ENCODE measurements at regions not wholly inside any gene's neighbourhood (a gene's known extent, or its start where the extent isn't known, plus 50 kb on each side); places are given as distances from the start of the nearest gene placed in this dataset.
"Not testable (repeated sequence)": the region's sequence is repeated elsewhere in the genome, so short reads cannot be mapped to it uniquely, and the experiment has no call there.

DNA sequence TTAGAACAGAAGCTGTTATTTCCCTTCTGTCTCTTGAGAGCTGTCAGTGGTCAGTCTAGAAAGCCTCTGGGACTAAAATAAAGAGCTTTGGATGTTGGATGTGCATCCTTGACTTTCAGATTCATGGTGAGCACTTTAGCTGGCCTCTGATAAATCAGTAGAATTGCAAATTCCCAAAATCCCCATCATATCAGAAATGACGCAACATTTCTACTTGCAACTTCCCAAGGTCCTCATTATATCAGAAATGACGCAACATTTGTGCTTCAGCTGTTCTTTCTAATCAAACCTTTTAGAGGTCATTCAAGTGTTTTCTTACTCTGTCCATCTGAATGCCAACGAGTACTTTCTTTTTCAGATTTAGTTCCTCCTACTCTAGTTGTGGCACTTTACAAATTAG is 167.3 kb upstream of the MOCS2 start:
- DNase-seq: no peak

DNA sequence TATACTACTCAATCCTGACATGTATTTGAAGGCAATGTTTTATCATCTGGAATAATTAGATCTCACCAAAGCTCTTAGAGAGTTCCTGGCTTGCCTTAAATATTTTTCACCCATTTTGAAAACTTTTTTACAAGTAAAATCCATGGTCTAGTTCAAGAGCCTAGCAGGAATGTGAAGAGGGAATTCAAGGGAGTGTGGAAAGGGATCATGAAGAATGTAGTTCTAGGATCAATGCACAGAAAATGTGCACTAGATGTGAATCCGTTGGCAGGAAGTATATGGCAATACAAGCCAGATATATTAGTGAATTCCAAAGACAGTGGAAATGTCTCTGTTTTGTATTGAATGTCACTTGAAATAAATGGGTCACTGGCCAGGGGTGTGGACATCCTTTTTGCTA is 167.9 kb upstream of the MOCS2 start:
- DNase-seq: no peak

DNA sequence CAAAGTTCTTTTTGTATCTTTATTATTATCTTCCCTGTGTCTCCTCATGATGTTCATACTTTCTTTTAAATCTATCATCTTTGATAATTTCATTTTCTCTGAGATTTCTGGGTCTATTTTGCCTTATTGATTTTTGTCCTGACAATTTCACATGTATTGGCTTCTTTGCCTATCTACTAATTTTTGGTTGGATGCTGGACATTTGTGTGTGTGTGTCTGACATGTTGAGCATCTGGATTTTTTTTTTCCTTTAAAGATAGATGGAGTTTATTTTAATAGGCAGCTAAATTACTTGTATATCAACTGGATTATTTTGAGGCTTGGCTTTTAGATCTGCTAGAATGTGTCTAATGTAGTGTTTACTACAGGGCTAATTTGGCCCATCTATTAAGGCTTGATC is 178.0 kb upstream of the MOCS2 start:
- no peak for DNase-seq

DNA sequence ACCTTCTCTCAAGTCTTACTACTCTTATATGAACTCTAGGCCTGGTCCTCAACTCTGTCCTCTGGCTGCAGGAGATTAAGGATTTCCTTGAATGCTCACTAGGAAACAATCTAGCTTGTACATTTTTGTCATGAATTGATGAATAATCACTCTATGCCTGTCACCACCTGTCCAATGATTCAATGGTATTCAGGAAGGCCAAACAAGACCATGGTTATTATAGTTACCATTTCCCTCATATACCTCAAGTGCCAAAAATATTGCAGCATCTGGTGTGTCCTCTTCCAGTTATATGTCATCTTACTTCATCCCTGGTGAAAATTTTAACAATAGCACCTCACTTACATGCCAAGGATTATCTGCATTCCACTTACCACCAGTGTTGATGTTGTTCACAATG is 179.0 kb upstream of the MOCS2 start:
- DNase-seq: no peak

DNA sequence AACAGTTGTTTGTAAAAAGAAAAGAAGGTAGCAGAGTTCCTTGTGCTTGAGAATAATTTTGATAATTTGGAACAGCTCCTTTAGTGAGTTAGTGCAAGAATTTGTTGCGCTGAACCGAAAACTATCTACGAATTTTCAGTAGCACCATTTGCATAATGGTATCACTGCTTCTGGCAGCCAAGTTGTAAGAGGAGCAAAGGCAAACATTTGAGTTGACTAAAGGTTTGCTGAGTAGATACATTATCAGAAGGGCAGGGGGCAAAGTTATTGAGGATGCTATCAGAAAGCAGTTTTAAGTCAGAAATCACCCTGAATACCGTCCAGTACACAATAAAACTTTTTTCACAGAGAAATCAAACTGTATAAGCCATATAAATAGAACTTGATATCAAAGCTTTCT is 181.5 kb upstream of the MOCS2 start:
- DNase-seq: no peak

DNA sequence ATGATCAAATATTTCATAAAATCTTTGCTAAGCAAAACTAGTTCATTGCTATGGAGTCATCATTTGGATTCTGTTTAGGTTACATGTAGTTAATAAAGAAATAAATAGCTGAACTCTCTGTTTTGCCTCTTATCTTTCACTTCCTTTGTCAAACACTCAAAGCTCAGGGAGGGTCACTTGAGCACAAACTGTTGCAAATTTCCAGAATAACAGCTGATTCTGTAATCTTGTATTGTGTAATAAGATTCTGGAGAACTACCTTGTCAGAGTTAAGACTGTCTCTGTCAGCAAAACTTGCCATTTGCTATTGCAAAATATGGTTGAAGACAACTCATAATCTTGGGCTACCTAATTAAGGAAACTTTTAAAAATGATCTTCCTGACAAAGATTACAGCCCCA is 182.0 kb upstream of the MOCS2 start:
- no peak for DNase-seq

DNA sequence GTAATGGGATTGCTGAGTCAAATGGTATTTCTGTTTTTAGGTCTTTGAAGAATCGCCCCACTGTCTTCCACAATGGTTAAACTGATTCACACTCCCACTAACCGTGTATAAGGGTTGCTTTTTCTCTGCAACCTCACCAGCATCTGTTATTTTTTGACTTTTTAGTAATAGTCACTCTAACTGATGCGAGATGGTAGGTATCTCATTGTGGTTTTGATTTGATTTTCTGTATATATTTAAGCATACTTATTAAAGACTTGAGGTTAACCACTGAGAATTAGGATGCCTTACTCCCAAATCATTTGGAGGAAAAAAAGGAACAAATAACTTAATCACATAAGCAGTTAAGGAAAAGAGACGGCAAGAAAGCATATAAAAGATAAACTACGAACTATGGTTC is 181.6 kb upstream of the FST start:
- DNase-seq: no peak

DNA sequence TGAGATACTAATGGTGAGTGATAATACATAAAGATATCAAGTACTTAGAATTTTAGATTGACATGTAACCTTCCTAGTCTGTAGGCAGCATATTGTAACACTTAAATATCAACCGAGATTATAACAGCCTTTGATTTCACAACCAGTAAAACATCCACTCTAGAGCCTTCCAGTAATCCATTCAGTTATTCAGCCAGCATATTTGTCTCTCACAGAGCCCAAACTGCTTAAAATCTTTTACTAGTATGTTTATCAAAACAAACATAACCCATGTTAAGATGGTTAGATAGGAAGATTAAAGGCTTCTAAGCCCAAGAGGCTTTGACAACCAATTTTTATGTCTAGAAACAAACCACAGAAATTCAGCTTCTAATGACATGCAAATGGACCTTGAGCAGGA is 177.9 kb upstream of the FST start:
- DNase-seq: no peak

DNA sequence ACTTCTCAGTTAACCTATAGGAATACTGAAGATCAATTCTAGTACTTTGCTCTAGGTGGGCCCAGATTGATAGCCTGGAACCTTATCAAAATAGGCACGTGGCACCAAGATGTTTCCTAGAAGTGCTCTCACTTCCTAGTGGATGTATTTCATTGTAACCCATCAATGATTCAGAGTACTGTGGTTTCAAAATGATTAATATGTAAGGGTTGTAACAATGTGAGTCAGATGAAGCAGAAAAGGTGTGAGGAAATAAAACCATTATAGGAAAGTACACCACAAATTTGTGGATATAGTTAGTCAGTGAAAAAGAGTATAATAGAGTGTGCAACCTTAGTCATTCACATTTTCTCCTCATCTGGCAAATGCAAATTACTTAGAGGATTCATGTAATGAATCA is 177.3 kb upstream of the FST start:
- DNase-seq: no peak

DNA sequence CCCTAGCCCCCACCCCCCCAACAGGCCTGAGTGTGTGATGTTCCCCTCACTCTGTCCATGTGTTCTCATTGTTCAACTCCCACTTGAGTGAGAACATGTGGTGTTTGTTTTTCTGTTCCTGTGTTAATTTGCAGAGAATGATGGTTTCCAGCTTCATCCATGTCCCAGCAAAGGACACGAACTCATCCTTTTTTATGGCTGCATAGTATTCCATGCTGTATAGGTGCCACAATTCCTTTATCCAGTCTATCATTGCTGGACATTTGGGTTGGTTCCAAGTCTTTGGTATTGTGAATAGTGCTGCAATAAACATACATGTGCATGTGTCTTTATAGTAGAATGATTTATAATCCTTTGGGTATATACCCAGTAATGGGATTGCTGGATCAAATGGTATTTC is 175.1 kb upstream of the FST start:
- DNase-seq: not testable (repeated sequence)

DNA sequence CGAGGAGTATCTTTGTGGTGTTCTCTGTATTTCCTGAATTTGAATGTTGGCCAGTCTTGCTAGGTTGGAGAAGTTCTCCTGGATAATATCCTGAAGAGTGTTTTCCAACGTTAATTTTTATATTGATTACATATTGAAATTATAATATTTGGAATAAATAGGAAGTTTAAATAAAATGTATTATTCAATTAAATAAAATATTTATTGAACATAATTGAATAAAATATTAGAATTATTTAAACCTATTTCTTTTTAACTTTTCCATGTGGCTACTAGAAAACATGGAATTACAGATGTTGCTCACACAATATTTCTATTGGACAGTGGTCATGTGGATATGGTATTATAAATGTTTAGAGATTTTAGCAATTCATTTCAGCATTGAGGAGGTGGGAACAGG is 170.8 kb upstream of the FST start:
- DNase-seq: no peak

DNA sequence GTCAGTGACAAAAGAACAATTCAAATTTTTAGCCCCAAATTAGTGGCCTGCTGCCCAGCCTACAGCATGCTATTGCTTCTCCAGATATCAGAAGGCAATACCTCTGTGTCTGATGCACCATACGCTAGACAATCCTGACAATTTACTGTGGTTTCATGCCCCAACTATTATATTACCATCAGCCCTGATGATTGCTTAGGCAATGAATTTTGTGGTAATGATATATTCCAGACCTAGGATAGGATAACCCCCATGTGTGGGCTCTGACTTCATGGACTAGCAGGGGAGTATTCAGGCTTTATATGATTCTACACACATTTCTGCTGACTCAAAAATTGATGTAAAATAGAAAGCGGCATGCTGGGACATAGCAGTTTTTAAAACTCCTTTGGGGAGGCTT is 168.7 kb upstream of the FST start:
- no peak for DNase-seq

DNA sequence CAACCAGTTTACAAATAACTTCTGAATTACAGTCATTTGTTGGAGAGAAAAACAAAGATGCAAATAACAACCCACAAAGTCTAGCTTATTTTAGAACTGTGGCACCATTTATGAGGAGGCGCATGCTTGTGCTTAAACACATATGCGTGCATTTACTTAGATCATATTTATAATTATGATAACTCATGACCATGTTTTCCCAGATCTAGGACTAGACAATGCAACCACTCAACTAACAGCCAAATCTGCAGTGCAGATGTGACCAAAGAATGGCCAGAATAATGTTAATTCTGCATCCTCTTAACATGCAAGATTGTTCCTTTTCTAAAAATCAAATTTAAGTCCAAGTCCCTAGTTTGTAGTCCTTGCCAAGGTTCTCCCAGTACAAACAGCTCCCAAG is 167.3 kb upstream of the FST start:
- no peak for DNase-seq

DNA sequence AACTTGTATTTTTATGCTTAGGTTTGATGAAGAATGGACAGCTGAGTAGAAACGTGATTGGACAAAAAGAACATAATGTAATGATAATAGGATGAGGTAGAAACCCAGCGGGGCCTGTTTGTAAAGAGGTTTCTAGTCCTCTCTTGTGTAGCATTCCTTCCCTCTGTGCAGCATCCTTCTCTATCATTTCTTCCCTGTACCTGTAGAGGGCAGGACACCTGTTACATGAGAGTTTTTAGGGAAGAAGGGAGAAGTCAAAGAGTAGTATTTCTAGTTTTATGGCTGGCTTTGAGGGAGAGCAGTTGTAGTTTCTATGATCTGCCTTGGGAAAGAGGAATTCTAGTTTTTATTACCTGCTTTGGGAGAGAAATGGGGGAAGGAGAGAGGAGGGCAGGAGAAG is 162.1 kb upstream of the FST start:
- DNase-seq: no peak

DNA sequence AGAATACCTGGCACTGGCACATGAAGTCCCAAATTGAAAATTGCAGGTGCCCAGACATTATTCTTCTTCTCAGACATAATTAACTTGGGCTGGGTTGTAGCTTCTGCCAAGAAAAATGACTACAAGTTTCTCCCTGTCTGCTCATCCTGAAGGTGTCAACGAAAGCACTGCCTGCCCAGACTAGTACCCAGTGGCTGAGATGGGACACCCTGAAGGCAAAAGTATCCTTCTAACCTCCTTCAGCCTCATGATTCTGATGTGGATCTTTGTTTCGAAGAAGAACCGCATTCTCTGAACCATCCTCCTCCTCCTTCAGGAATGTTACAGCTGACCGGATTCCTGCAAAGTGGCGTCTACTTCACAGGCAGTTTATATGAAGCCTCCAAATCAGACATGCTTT is 161.1 kb upstream of the FST start:
- no peak for DNase-seq

DNA sequence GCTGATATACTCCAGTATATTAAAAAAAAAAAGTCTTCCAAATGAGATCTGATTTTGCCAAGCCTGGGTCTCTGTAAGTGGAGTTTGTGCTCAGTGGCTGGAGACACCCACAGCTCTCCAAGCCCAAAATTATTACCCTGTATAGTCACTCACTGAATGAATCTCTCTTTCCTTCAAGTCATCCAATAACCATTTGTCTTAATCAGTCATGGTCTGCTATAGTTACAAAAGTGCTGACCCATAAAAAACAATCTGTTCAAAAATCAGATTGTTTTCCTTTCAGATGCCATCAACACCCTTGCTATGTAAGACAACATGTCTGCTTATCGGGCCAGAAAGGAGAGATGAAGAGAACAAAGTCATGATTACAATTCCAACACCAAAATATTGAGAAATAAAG is 159.4 kb upstream of the FST start:
- no peak for DNase-seq

DNA sequence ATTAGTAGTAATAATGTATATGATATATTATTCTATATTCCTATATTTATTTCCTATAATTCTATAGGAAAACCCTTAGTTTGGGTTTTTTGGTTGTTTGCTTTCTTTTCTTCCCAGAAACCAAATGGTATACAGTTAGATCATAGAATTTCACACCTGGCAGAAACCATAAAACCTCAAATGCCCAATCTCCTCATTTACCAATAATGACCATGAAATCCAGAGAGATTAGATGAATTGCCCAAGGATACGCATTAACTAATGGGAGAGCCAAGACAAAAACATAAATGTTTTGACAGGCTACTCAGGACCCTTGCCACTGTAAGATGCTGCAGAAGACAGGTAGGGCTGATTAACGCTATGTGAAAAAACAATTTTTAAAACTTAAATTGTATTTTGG is 158.7 kb upstream of the FST start:
- DNase-seq: no peak

DNA sequence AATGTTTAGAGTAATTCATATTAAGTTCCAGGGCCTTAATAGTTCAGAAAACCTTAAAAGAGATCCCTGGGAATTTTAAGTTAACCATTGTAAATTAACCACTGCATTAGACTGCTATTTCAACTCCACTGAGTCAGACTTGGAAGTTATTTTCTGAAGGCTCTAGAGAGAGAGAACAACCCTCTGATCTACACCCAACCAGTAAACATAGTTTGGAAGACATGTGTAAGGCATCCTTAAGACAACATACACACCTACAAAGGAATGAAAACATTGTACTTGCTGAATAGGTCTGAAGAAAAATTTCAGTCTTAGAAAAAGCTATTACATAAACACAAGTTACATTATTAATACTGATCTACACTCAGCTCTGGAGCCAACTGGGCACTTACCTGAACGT is 158.2 kb upstream of the FST start:
- no peak for DNase-seq

DNA sequence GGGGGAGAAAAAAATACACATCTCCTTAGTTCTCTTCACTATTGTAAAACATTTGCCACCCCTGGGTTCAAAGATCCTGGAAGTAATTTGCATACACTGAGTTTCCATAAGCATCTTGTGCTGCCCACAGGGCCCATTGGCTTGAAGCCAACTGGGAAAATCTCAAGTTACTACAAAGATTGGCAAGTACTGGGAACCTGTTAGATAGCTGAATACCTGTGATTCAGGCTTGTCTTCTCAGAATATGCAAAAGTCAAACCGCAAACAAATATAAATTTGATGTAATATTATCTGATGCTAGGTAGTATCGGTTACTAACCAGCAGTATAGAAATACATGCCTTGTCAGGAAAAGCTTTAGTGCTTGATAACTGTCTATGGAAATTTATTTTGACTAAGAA is 156.9 kb upstream of the FST start:
- no peak for DNase-seq

DNA sequence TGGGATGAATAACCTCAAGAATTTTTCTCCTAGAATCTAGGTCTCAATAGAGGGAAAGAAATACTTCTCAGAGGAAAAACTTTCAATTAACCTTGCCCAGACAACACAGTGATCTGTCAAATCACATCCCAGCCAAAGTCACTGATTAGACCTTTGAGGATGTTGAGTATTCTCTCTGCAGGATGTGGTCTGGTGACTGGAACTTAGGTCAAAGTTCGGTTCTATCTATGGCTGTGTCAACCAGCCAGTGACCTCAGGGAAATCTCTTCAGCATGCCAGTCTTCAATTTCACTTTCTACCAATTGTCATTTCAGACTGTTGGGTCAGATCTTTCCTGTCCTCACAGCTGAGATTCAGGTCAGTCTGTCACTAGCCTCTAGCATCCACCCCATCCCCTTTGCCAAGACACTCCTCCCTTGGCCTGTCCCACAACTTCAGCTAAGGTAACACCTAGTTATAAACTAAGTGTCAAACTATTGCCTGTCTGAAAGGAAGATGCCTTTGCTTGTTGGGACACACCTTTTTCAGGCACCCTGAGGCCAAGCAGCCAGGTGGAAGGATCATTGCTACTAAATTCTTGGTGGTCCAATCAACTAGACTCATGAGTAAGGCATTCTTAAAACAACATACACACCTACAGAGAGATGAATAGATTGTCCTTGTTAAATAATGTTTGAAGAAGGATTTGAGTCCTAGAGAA is 156.3 kb upstream of the FST start:
- DNase-seq: no peak

DNA sequence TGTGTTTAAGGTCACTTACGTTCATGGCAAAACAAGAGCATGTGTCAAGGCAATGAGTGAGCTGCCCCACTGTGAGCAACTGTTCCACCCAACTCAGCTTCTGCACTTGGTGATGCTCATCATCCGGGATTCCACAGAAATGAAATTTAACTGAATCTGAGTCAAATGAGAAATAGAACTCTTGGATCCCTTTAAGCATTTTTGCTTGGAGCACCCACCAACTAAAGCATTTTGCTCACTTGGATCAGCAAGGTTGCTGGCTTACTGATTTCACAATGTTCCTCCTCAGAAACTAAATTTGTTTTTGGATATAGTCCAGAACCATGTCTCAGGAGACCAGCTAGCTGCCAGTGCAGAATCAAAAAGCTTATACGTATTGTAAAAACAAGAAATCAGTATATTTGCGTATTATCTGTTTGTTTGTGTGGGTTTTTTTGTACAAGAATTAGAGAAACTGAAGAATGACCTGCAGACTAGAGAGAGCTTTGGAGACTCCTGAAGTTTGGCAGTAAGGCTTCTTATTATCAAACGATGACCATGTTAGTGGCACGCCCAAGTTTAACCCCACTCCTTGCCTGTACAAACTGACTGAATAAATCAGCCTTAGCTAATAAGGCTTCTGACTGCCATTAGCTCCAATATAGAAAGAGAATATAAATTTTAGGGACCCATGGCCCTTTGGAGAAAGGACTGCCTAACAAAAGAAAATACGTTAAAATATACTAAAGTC is 153.8 kb upstream of the FST start:
- no peak for DNase-seq

DNA sequence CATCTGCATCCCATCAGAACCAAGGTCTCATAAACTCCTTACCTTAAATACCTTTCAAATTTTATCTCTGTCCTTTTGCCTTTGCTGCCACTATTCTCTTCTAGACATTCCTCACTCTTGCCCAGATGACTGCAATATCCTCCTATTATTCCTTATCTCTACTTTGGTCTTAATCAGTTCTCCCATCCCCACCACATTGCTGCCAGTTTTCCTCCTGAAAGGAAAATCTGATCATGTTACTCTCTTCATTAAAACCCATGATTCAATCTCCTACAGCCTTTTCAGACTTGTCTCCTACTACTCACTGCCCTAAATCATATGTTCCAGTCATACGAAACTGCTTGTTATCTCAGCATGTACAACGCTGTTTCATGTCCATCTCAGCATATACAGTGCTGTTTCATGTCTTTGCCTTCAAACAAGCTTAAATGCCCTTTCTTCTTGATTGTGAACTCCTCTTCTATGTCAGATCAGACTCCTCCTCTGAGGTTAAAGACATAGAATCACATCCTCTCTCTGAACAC is 152.6 kb upstream of the FST start:
- DNase-seq: no peak

DNA sequence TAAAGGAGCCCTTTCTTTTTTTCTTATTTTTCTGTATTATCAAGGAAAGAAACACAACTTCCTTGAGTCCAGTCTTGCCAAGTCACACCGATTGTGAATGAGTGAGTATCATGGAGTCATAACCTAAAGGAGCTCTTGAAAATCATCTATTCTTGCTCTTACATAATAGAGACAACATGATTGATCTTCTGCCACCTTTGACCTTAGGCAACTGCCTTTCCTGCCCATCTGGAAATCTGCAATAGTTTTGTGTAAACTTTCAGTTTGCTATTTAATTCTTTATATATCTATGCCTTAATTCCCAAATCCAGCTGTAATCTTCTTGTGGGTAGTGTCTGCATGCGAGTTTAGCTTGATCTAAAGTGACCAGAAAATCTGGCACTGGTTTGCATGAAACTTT is 149.9 kb upstream of the FST start:
- no peak for DNase-seq

DNA sequence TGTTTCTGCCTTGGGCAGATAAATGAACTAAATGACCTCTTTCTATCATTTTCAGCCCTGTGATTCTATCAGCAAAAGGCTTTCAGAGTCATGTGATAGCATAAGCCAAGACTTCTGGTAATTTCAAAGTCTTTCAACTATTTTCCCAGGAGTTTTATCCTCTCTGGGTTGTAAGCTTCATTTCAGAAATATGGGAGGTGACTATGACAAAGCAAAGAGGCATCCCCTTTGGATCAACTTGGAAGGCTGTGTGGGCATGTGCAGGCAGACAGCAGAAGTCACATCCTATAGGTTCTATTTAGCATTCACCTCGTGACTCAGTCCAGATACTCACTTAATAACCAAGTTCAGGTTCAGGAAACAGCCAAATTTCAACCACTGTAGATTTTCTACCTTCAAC is 149.0 kb upstream of the FST start:
- DNase-seq: no peak

DNA sequence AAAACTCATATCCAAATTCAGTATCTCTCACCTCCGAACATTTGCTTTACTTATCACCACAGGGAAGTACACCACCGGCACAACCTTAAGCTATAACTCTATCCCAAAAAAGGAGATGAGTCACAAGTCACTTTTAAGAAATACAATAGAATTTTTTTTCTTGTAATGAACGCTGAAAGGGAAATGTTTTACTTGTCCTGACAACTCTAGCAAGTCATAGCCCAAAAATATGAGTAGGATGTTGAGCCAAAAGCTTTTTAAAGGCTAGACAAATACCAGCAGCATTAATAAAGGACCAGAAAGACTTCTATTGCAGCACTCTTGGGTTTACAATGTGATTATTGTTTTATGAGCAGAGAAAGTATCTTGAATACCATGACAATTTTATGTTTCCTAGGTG is 147.3 kb upstream of the FST start:
- DNase-seq: no peak

Data from NCI-H187 (cell line).